ENCODE measurements at regions not wholly inside any gene's neighbourhood (a gene's known extent, or its start where the extent isn't known, plus 50 kb on each side); places are given as distances from the start of the nearest gene placed in this dataset.
"Not testable (repeated sequence)": the region's sequence is repeated elsewhere in the genome, so short reads cannot be mapped to it uniquely, and the experiment has no call there.

DNA sequence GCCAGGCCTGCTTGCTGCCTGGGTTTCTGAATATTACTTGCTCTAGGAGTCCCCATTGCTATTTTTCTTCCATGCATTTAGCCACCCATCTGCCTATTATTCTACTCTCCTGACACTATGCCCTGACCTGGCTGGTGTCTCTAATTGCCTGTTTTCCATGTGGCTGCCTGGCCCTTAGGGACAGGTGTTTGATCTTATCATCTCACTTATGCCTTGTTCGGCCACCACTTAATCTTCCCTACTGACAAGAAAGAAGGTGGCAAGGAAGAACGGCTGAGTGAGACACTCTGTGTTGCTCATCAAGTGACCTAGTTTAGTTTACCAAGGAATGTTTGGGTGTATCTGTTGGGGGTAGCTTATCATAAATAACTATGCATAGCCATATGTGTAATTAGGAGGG is 50.4 kb upstream of the RAPH1 start:
- no peak for DNase-seq

DNA sequence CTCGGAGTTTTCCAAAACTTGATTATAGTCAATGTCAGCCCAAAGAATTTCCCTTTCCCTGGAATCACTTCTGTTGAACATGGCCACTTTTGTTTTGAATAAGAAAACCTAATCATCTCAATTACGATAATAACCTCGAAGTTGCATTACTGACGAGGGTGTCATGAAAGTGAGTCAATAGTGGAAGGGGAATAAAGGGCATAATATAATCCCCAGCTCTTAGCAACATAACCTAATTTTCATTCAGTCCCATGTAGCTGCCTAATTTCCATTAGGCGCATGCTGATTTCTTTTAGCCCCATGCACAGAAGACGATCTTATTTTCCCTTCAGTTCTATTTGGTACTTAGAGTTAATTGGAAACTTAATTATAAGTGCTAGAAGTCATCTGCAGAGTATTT is 51.1 kb upstream of the RAPH1 start:
- no peak for DNase-seq

DNA sequence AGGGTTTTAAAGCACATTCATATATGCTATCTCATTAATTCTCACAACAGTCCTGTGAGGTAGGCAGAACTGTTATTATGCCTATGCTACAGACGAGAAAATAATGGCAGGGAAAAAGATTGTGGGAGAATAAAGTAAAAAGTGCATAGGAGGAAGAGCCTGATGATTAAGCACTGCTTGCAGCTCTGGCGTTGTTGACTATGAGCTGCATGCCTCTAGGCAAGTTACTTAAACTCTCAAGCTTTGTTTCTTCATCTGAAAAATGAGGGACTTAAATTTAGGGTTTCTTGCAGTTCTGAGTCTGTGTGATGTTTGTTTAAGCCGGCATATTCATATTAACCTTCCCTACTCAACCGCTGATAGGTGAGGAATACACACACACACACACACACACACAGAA is 51.6 kb upstream of the RAPH1 start:
- no peak for DNase-seq

DNA sequence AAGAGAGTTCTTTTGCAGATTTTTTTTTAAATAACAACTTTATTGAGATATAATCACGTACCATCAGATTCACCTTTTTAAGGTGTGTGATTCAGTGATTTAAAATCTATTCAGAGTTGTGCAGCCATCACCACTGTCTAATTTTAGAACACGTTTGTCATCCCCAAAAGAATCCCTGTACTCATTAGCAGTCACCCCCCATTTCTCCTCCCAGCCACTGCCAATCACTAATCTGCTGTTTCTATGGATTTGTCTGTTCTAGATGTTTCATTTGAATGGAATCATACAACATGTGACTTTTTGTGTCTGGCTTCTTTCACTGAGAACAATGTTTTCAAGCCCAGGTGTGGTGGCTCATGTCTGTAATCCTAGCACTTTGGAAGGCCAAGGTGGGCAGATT is 55.4 kb upstream of the RAPH1 start:
- DNase-seq, result no peak

DNA sequence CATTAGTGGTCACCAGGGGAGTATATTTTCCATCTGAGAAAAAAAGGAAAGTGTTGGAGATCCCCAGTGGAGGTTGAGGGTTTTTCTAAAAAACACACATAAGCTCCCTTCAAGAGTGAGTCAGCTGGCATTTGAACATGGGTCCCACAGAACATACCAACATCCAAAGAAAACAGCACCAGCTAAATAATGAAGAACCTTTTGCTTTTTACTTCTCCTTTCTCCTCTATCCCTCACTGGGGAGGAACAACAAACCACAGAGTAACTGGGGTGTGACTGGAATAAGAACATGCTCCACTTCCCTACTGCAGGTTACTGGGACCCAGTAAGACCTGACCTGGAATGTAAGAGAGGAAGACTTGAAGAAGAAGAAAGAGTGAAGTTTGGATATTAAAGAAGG is 56.5 kb upstream of the RAPH1 start:
- DNase-seq, result no peak

DNA sequence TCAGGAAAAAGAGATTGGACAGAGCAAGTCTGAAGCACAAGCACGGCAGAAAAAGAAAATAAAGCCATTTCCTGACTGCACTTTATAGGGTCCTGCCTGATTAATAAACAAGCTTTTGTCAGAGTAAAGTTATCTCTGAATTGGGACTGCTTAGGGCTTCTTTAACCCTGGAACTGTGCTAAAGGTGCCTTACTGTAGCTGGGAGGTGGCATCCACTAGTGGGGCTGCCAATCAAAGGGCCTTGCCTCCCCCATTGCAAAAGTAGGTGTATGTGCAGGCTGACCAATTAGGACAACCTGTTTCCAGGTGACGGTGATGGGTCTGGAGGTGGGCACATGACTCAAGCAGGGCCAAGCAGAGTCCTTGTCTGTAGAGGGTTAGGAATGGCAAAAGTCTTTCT is 57.4 kb upstream of the RAPH1 start:
- no peak for DNase-seq

DNA sequence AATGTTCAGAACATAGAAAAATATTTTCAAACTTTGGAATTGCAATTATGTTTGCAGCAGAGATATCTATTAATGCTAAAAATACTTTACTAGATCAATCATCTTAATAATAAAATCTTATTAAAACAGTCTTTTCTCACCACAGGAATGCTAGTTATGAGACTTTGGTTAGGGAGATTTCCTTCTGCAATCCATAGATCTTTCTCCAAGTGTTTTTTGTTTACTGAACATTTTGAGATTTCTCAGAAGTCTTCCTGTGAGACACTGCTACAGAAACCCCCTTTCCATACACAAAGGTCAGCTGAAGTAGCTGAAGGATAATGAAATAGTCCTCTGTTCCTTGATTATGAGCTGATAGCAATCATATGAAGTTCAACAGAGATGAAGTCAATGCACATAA is 59.4 kb upstream of the RAPH1 start:
- DNase-seq, result no peak

DNA sequence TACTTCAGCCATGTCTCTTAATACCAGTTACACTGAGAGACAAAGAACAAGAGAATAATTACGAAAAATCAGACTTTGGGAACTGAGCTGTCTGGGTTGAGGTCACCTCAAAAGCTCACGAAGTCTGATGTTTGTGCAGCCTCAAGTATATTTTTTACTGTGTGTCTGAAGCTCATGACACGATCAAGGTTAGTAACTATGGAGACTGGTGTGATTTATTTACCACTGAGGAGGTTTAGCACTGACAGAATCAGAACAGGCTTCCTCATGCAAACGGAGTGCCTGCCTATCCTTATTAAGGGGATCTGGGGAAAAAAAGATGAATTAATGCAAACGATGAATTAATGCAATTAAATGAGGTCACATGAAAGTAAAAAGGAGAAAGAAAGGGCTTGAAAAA is 61.1 kb upstream of the RAPH1 start:
- no peak for DNase-seq

DNA sequence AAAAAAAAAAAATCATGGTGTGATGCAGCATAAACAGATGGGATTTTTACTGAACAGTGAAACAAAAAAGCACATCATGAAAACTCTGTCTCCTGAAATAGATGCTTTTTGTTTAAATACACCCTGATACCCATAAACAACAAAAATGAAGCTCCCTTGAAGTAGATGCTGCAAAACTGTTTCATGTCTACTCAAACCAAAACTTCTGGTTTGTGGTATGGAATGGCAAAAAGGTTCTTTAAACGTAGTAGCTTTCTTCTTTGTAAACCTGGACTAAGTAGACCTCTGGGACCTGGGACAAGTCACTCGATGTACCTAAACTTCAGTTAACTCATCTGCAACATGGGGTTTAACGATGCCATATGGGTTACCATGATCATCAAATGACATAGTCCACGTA is 64.4 kb upstream of the RAPH1 start:
- DNase-seq, result no peak

DNA sequence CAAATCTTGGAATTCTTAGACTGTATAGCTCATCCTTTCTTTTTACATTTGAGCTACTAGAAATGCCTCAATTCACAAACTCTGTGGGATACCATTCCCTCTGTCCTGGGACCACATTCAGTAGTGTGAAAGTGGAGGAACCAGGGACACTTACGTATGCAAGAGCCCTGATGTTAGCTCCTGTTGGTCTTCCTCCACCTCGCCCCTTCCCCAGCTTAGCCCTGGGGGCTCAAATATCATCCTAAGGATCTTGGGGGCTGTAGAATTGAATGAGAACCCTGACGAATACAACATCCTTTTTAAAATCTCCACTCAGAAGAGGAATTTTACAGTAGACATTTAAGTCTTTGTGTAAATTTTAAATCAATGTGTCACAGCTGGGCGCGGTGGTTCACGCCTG is 65.2 kb upstream of the RAPH1 start:
- DNase-seq, result no peak

DNA sequence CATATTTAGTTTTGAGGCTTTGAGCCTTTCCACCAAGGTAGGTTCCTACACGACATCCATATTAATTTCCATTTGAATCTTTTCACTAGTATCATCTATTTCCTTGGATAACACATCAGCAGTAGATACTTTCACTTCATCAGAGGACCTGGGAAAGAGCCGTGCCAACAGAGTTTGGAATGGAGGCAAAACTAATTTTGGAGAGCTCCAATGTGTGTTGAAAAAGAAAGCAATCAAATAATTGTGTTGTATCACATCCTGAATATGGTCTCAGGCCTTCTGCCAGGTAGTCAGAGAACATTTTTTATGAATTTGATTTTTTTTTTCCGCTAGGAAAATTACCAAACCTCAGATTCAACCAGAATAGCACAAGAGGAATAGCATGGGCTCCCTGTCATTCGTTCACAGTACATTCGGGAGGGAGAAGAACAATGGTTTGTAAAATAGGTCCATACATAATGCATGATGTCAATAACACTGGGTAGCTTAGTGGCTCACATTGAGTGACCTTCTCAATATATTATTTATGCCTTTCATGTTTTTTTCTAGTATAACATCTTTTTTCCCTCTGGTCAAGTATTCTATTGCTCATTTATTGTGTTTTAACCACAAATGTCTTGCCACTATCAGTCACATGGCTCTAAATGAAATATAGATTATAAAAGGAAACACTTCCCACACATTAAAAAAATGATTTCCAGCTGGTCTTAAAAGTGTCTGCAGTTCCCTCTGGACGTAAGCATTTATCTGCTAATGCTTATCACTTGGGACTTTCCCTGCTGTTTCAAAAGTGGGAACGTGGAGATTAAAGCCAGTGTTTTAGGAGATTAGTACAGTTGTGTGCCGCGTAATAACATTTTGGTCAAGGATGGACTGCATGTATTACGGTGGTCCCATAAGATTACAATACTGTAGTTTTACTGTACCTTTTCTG is 68.6 kb upstream of the RAPH1 start:
- no peak for DNase-seq

DNA sequence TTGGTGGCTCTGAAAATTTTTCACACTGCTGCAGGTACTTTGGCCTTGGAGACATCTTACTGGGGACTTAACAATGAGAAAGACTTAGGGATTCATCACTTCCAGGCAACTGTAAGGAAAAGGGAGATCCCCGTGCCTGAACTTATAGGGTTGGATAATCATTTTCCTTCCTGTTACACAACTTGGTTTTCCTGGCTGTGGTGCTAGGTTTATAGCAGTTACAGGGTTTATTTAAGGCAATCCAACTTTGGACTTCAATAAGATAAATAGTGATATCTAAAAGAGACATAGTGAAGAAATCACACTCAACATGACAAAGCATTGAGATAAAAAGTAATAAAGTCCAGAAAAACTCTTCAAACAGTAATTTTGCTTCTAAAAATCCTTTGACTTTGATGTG is 70.2 kb upstream of the RAPH1 start:
- no peak for DNase-seq

DNA sequence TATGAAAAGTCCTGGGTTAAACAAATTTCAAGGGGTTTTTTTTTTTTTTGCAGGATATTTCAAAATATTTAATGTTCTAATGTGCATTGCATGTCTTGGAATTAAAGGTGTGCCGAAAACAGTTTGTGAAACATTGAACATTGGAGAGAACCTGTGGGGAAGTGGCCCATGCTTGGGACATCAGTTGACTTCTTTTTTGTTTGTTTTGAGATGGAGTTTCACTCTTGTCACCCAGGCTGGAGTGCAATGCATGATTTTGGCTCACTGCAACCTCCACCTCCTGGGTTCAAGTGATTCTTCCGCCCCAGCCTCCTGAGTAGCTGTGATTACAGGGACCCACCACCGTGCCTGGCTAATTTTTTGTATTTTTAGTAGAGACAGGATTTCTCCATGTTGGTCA is 71.0 kb upstream of the RAPH1 start:
- DNase-seq, result no peak

DNA sequence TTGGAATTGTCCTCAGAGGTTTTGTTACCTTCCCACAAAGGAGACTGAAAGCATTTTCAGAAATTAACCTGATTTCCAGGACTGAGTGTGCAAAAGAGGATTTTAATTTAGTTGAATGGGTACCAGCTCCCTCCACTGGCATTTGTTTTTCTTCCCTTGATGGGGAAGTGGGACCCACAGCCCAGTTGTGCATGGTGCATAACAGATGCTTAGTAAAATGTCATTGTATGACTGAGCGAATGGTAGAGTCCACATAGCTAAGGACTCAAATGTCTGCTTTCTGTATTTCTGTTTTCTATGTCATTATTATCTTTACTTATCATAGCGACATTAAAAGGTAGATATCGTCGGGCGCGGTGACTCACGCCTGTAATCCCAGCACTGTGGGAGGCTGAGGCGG is 75.5 kb upstream of the RAPH1 start:
- no peak for DNase-seq

DNA sequence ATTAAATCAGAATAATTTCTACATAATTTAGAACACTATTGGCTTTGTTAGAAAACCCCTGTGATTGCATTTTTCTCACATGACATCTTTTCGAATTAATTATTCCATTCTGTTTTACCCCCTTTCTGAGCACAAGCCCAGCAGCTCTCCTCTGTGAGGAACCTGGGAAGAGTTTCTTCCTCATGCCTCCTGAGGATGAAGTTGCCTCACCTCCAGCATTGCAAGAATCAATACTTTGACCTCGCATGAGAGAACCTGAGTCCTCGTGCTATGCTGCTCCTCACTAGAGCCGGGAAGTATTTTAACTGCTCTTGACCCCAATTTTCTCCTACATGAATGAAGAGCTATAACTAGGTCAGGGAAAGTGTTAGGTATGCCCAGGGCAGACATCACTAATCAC is 77.1 kb upstream of the RAPH1 start:
- no peak for DNase-seq

DNA sequence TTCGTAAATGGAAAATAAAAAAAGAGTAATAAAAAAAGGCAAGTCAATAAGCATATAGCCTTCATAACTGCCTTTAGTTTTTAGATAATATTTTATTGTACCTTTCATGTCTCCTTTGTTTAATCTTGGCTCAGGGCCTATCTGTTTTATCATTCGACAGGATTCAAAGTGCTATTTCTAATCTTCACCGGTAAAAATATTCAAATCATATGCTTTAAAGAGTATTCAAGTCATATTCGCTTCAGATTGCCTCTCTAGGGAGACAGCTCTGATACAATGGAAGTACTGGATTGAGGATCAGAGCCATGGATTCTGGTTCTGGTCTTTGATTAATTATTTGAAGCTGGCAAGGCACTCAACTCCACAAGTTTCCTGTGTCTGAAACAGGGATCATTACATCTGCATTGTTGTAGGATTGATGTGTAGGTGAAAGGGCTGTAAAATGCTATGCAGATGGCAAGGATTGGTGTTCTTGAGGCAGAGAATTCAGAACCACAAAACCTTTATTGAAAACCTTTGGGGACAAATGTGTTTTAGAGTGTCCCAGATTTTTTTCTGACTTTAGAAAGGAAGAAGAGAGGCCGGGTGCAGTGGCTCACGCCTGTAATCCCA is 84.3 kb upstream of the RAPH1 start:
- DNase-seq, result no peak

DNA sequence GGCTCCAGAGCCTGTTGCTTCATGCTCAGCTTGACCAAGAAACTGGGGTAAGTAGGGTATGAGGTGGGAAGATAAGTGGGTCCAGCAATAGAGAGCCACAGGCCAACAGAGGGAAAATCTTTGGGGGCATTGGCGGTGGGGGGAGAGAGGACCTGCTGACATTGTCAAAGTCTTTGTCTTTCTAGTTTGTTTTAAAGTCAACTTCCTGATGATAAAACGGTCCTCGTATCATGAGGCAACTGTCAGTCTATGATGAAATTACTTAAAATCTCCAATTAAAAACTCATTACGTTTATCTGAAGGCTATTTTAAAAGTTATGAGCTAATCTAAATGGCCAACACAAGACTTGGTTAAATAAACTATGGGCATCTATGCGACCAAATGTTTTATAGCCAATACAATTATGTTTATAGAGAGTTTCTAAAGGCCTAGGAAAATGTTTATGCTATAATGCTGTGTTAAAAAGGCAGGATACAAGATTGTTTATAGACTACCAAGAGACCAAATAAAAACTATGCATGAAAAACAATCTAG is 84.4 kb upstream of the CD28 start:
- DNase-seq, result no peak

DNA sequence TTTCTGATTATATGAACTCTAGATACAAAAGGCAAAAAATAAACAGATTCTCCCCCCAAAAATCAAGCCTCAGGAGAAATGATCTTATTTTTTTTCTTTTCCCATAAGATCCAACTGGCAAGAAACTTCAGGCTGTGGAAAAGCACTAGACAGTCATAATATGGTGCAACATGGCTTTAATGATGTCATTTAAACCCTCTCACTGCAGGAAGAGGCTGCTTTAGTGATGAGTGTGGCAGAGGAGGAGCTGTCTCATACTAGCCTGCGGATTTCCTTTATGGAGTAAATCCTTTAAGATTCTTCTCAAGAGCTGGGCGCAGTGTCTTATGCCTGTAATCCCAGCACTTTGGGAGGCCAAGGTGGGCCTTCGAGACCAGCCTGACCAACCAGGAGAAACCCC is 83.3 kb upstream of the CD28 start:
- DNase-seq, result no peak

DNA sequence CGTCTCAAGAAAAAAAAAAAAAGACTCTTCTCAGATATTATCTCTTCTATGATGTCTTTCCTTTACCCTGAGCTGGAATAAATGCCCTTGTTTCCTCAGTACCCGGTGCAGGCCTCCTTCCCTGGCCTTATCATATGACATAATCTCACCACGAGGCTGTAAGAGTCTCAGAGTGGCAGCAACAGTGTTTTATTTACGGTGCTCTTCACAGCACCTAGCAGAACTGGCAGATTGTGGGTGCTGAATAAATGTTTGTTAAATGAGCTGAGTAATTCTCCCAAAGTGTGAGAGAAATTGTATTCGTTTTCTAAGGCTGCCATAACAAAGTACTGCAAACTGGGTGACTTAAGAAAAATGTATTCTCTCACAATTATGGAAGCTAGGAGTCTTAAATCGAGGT is 82.8 kb upstream of the CD28 start:
- no peak for DNase-seq

DNA sequence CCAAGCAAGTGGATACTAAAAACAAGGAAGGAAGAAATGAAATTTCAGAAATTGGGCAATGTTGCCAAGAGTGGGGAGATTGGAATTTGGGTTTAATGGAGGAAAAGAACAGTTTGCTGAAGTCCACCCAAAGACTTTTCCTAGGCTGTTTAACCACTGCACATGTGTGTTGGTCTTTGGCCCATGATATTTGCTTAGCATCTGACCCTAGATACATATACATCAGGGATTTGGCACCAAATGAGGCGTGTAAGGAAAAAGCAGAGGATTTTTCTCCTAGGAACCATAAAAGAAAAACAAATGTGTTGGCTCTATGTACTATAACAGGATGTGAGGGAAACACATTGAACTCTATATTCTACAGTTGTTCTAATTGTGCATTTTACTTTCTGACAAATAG is 80.7 kb upstream of the CD28 start:
- no peak for DNase-seq

DNA sequence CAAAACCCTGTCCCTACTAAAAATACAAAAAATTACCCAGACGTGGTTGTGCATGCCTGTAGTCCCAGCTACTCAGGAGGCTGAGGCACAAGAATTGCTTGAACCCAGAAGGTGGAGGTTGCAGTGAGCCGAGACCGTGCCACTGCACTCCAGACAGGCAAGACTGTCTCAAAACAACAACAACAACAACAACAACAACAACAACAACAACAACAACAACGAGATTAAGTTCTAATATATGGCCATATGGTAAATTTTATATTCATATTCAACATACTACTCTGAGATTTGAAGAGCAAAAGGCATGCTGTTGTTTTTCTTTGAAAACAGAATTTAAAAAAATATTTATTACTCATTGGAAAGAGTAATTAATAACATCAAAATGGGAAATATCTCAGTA is 80.2 kb upstream of the CD28 start:
- DNase-seq, result not testable (repeated sequence)

DNA sequence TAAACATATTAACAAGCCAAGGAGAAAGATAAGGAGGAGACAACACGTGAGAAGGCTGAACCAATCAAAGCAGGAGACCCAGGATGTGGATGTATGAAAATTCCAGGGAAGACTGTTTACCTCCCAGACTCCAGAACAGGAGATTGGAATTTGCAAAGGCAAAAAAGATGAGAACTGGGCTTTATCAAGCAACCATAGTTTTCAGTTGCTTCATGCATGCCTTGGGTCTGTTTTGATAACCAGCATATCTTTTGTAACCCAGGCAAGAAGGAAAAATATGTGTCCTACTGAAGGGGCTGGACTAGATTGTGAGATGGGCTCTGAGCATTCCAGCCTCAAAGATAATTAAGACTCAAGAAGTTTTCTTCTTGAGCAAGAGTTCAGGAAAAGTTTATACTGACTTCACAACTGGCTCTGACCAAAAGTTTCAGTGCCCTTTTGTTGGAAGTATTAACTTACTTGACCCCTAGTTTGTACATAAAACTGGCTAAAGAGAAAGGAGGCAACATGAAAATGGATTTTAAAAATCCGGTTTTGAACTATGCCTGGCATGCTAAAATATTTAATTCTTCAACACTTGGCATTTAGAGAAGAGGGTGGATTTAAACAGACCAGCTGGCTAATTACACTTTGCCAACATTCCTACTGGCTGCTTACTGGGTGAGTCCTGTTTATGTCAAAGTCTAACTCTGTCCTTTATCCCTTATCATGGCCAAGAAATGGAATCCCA is 79.3 kb upstream of the CD28 start:
- DNase-seq, result no peak

DNA sequence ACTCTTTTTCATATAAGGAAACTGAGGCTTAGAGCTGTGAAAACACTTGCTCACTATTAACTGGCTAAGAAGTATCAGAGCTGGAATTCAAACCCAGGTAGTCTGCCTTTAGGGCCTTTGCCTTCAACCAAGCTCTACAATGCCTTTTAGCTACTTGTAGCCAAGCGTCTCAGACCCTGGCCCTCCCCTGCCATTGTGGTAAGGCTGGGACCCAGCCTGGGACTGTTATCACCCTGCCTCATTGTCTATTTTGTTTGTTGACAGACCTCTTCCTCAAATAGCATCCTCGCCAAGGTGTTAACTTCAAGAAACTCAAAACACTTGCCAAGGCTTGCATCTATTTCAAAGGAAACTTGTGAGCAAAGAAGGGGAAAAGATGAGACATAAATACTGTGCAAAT is 76.7 kb upstream of the CD28 start:
- DNase-seq, result no peak

Measured in CD4-positive, alpha-beta T cell treated with Interleukin-12 subunit alpha and Interleukin-12 subunit beta, for 1 hour (primary cell).